Activated naive CD8-positive, alpha-beta T cell treated with anti-CD3 and anti-CD28 coated beads for 36 hours (primary cell): ENCODE measurements at regions not wholly inside any gene's neighbourhood (a gene's known extent, or its start where the extent isn't known, plus 50 kb on each side); places are given as distances from the start of the nearest gene placed in this dataset.

Experiments used
- DNase-seq: peaks from one replicate; pipeline ENCODE4 v3.0.0; 2021
- H3K27ac Mint-ChIP-seq: one replicate; pipeline ENCODE4 v1.8.0; 2022; ENCODE audit warnings: mild to moderate bottlenecking, moderate library complexity, mixed read lengths
- H3K27me3 Mint-ChIP-seq: one replicate; pipeline ENCODE4 v1.8.0; 2022; ENCODE audit warnings: mild to moderate bottlenecking, mixed read lengths
- H3K36me3 Mint-ChIP-seq: one replicate; pipeline ENCODE4 v1.8.0; 2021; ENCODE audit warnings: mild to moderate bottlenecking, mixed read lengths
- H3K4me1 Mint-ChIP-seq: one replicate; pipeline ENCODE4 v1.8.0; 2021; ENCODE audit warnings: mixed read lengths
- H3K4me3 Mint-ChIP-seq: one replicate; pipeline ENCODE4 v1.8.0; 2022; ENCODE audit warnings: mild to moderate bottlenecking, moderate library complexity, mixed read lengths
- H3K9me3 Mint-ChIP-seq: one replicate; pipeline ENCODE4 v1.8.0; 2022; ENCODE audit warnings: mixed read lengths

DNA sequence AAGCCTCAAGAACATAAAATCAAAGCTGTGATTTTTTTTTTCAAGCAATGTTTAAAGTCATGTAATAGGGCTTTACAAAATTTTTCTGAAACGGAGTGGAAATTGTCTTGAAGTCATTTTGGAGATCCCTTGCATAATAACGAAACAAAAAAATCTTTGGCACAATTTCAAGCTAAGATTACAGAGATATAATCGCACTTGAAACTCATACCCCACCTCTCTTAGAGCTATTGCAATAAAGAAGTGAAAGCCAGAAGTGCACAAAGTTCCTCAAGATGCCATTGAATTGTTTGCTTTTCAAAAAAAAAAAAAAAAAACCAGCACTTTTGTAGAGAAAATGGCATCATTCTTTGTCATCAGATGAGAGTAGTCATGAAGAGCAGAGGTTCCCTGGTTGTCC, 152.3 kb downstream of the PAX3 start:
- no peaks in the 10 kb centered on the region for H3K27me3 Mint-ChIP-seq
- H3K27ac Mint-ChIP-seq, result no peak overlapping the region
- H3K4me3 Mint-ChIP-seq, result no peak overlapping the region
- peaks cover 4% of the 10 kb centered on the region for H3K9me3 Mint-ChIP-seq
- no peaks in the 10 kb centered on the region for H3K4me1 Mint-ChIP-seq
- H3K36me3 Mint-ChIP-seq, result no peaks in the 10 kb centered on the region
- no peak for DNase-seq

DNA sequence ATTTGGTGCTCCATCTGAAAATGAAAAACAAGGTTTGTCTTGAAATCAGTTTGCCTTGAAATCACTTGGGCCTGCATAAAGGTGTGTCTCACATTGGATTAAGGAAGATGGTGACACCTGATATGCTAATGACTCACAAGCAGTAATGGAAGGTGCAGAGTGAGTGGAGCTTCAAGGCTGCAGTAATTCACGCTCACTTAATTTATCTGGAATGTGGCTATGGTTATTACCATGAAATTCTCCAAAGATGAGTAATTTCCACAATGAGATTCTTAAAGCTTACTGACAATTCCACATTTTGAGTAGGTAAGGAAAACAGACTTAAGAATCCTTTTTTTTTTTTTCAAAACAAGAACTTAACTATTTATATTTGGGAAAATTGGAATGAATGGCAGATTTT, 156.8 kb downstream of the PAX3 start:
- Mint-ChIP-seq H3K36me3 (no peaks in the 10 kb centered on the region), H3K4me1 (no peaks in the 10 kb centered on the region), H3K27ac (no peak overlapping the region), H3K4me3 (no peak overlapping the region), H3K9me3 (peaks cover 3% of the 10 kb centered on the region), H3K27me3 (no peaks in the 10 kb centered on the region)
- no peak for DNase-seq

DNA sequence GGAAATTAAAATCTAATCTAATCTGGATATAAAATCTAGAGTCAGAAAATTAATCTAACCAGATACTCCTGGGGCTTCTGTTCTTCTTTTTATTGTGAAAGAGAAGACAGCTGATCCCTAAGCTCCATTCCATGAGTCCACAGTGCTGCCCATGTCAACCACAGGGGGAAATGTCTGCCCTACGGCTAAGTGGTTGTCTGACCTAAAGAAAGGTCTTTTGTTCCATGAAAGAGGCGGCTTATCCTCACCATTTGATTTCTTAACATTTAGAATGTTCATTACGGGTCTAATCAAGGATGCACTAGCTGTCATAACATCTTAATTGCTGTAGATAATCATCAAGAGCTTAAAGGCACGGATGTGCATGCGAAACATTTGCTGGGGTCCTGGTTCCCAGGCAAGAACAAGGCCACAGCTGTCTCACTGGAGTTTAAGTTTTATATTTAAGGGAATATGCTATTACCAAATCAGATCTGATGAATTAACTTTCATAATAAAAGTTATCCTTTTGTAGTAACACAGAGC, 162.6 kb downstream of the PAX3 start:
- Mint-ChIP-seq H3K4me1 (no peaks in the 10 kb centered on the region), H3K27ac (no peak overlapping the region), H3K4me3 (no peak overlapping the region), H3K9me3 (peaks cover 7% of the 10 kb centered on the region), H3K27me3 (no peaks in the 10 kb centered on the region), H3K36me3 (no peaks in the 10 kb centered on the region)
- DNase-seq, result no peak

DNA sequence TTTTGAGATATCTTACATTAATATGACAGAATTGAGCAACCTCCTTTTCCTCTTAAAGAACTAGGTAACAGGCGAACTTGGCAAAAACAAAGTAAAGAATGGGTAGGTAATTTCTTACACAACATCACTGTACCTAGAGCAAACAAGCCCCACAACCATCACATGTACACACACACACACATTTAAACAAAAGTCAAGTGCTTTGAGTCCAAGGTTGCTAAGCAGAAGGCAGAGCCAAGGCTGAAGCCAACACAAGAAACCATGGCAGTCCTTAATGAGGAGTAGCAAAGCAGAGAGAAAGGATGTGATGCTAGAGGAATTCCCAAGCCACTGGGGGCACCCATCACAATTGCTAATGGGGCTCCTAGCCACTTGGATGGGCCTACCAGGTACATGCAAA, 164.1 kb downstream of the PAX3 start:
- H3K9me3 Mint-ChIP-seq, result peaks cover 7% of the 10 kb centered on the region
- H3K4me1 Mint-ChIP-seq, result no peaks in the 10 kb centered on the region
- no peak overlapping the region for H3K4me3 Mint-ChIP-seq
- no peaks in the 10 kb centered on the region for H3K36me3 Mint-ChIP-seq
- no peaks in the 10 kb centered on the region for H3K27me3 Mint-ChIP-seq
- DNase-seq, result no peak
- H3K27ac Mint-ChIP-seq, result no peak overlapping the region

DNA sequence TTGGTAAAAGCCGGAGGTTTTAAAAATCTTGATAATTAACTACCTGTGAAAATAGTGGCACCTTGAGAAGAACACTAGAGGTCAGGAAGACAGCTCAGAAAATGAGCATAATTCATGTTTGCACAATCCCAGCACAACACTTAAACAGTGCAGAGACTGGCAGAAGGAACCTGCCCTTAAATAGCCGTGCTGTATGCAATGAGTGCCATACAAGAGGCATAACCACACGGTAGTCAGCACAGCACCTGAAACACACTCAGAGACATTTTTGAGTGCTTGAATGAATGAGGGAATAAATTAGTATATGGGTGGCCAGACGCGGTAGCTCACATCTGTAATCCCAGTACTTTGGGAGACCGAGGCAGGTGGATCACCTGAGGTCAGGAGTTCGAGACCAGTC, 164.9 kb downstream of the PAX3 start:
- Mint-ChIP-seq H3K27ac (no peak overlapping the region), H3K4me3 (no peak overlapping the region), H3K9me3 (peaks cover 7% of the 10 kb centered on the region), H3K27me3 (no peaks in the 10 kb centered on the region), H3K4me1 (no peaks in the 10 kb centered on the region), H3K36me3 (no peaks in the 10 kb centered on the region)
- DNase-seq, result no peak

DNA sequence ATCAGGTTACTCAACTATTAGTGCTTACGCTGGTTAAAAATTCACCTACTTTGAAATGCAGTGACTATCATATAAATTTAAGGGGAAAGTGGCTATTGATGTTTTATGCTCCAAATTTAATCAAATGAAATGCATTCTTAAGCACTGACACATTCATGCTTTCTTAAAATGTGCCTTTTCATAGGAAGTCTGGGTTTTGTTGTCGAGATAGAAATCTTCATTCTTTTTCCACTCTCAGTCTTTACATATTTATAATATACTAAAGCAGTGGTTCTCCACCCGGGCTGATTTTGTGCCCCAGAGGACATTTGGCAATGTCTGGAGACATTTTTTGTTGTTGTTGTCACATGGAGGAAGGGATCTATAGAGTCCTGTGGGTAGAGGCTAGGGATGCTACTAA, 167.9 kb downstream of the PAX3 start:
- H3K4me3 Mint-ChIP-seq, result no peak overlapping the region
- peaks cover 2% of the 10 kb centered on the region for H3K9me3 Mint-ChIP-seq
- no peak overlapping the region for H3K27ac Mint-ChIP-seq
- H3K27me3 Mint-ChIP-seq, result no peaks in the 10 kb centered on the region
- DNase-seq, result no peak
- no peaks in the 10 kb centered on the region for H3K4me1 Mint-ChIP-seq
- no peaks in the 10 kb centered on the region for H3K36me3 Mint-ChIP-seq

DNA sequence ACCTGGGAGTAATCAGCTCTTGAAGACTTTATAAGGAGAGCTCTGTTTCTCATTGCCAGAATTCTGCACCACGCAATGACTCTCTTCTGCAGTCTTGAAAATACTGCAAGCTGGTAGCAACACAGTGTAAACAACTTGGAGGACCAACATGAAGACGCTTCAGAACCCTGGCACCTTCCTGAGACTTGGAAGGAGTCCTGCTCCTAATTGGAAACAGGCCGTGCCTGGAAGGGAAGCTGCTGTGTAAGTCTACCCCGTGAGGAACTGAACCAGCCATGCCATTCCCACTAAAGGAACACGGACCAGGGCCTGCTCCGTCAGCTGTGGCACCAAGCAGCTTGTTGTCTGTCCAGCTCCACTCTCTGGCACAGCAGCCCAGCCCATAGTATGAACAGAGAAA, 171.1 kb downstream of the PAX3 start:
- H3K9me3 Mint-ChIP-seq, result no peaks in the 10 kb centered on the region
- H3K4me3 Mint-ChIP-seq, result no peak overlapping the region
- H3K27me3 Mint-ChIP-seq, result no peaks in the 10 kb centered on the region
- H3K36me3 Mint-ChIP-seq, result no peaks in the 10 kb centered on the region
- no peaks in the 10 kb centered on the region for H3K4me1 Mint-ChIP-seq
- no peak for DNase-seq
- no peak overlapping the region for H3K27ac Mint-ChIP-seq

DNA sequence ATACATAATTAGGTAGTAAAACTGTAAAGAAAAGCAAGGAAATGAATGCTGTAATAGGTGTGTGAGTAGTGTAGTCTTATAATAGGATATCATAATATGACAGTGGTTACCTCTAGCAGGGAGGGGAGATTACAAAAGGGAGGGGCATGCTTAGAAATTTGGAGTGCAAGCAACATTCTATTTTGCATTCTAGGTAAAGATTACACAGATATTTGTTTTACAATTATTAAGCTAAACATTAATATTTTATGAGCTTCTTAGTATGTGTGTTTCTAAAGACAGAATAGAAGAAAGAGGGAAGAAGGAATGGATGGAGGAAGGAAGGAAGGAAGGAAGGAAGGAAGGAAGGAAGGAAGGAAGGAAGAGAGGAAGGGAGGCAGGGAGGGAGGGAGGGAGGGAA, 177.9 kb downstream of the PAX3 start:
- no peak overlapping the region for H3K27ac Mint-ChIP-seq
- no peaks in the 10 kb centered on the region for H3K4me1 Mint-ChIP-seq
- no peak for DNase-seq
- no peaks in the 10 kb centered on the region for H3K27me3 Mint-ChIP-seq
- H3K9me3 Mint-ChIP-seq, result peaks cover 3% of the 10 kb centered on the region
- H3K4me3 Mint-ChIP-seq, result no peak overlapping the region
- H3K36me3 Mint-ChIP-seq, result no peaks in the 10 kb centered on the region

DNA sequence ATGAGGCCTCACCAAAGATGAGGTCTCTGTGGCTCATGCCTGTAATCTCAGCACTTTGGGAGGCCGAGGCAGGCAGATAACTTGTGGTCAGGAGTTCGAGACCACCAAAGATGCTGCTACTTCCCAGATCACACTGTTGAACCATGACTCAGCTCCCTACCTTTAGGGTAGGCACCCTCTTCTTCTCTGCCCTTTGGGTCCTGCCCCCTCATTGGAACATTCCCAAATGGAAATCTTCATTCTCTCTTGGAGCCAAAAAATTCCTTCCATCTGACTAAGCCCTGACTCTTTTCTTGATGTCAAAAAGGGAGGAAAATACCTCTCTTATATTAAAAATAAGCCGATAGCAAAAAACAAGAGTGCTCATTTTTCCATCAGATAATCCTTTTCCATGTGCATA, 183.5 kb downstream of the PAX3 start:
- H3K27me3 Mint-ChIP-seq, result peaks cover 5% of the 10 kb centered on the region
- H3K9me3 Mint-ChIP-seq, result peaks cover 4% of the 10 kb centered on the region
- no peak for DNase-seq
- no peak overlapping the region for H3K27ac Mint-ChIP-seq
- no peaks in the 10 kb centered on the region for H3K4me1 Mint-ChIP-seq
- H3K4me3 Mint-ChIP-seq, result no peak overlapping the region
- H3K36me3 Mint-ChIP-seq, result no peaks in the 10 kb centered on the region

DNA sequence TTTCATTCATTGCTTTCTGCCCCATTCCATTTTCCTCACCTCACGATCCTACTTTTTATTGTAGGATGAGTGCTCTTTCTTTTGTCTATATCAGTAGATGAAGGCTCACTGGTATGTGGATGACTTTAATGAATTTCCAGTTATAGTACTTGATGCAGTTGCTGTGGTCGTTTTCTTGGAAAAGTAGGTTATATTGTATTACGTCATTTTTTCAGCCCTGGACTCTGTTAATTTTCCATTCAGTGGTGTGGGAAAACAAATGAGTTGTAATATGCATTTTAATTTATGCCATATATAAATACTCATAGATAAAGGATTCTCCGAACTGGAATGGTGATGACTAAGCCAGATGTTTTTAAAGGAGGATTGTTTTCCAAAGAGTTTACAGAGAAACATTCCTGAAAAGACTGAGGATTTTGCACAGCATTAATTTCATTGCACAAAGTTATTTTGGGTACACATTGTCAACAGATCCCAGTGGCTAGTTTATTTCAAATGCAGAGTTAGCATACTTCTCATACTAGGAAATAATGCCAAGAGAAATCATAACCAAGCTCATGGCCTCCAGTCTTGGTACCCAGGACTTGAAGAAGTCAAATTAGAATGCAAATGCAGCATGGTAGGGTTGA, 189.7 kb downstream of the PAX3 start:
- H3K9me3 Mint-ChIP-seq, result no peaks in the 10 kb centered on the region
- H3K27ac Mint-ChIP-seq, result no peak overlapping the region
- H3K4me1 Mint-ChIP-seq, result no peaks in the 10 kb centered on the region
- no peak for DNase-seq
- no peak overlapping the region for H3K4me3 Mint-ChIP-seq
- no peaks in the 10 kb centered on the region for H3K36me3 Mint-ChIP-seq
- peaks cover 5% of the 10 kb centered on the region for H3K27me3 Mint-ChIP-seq

DNA sequence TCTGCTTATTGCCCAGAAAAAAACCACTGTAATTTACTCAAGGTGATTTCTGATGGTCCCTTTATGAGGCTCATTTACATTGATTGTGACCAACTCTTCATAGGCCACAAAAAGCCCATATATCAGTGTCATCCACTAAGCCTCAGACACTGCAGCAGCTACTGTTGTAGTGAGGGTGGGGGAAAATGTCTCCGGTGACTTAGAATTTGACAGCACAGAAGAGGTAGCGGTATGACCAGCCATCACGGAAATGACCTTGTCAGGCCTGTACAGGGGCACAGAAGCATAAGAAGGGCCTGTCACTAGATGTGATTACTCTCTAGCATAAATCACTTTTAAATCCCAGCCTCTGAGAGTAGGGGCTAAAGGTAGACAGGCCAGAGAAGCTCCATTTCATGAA, 190.3 kb downstream of the PAX3 start:
- peaks cover 5% of the 10 kb centered on the region for H3K27me3 Mint-ChIP-seq
- no peak overlapping the region for H3K27ac Mint-ChIP-seq
- no peaks in the 10 kb centered on the region for H3K9me3 Mint-ChIP-seq
- H3K36me3 Mint-ChIP-seq, result no peaks in the 10 kb centered on the region
- H3K4me1 Mint-ChIP-seq, result no peaks in the 10 kb centered on the region
- no peak overlapping the region for H3K4me3 Mint-ChIP-seq
- no peak for DNase-seq

DNA sequence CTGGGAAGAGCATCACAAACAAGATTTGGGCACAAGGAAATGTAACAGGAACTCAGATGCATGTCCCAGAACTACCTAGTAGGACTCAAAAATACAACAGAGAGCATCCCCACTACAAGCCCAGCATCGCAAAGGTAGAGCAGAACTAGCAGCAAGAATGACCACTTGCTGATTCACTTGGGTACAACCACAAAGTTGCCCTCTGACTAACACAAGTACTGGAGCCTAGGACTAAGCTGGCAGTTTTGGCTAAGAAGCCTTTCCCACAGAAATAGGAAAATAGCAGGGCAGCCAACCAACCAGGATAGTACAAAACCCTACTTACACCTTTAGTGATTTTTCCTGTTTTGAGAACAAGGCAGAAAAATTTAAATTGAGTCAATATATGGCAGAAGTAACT, 193.8 kb downstream of the PAX3 start:
- Mint-ChIP-seq H3K9me3 (no peaks in the 10 kb centered on the region), H3K36me3 (no peaks in the 10 kb centered on the region), H3K4me3 (no peak overlapping the region), H3K27ac (no peak overlapping the region), H3K4me1 (no peaks in the 10 kb centered on the region), H3K27me3 (no peaks in the 10 kb centered on the region)
- DNase-seq, result no peak

DNA sequence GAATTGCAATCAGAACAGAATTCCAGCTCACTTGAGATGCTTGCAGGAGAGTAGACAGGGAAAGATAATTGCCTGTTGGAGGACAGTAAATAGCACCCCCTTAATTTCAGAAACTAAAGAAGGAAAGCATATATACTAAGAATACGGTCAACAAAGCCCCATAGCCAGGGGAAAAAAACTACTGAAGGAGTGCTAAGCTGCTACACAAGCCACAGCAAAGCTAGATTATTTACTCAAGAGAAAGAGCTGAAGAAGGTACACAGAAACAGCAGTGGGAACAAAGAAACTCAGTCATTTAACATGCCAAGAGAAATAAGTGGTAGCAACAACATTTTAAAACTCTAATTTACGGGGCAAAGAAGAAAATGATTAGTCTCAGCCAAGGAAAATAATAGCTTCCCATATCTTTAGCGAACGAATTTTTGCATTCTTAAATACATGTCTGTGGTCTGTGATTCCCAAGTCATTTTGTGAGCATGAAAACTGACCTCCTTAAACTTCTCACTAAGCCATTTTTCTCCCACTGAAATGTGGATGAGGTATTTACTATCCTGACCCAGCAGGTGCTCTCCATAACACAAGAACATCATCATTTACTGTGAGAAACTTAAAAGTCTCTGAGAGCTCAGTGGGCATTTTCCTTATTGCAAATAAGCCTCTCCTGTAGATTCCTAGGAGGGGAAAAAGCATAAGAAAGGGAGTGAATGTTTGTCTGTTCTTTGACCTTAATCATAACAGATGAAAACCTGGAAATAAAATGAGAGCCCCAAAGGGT, 196.0 kb downstream of the PAX3 start:
- Mint-ChIP-seq H3K36me3 (no peaks in the 10 kb centered on the region), H3K27me3 (no peaks in the 10 kb centered on the region), H3K4me1 (no peaks in the 10 kb centered on the region), H3K27ac (no peak overlapping the region), H3K9me3 (no peaks in the 10 kb centered on the region), H3K4me3 (no peak overlapping the region)
- no peak for DNase-seq

DNA sequence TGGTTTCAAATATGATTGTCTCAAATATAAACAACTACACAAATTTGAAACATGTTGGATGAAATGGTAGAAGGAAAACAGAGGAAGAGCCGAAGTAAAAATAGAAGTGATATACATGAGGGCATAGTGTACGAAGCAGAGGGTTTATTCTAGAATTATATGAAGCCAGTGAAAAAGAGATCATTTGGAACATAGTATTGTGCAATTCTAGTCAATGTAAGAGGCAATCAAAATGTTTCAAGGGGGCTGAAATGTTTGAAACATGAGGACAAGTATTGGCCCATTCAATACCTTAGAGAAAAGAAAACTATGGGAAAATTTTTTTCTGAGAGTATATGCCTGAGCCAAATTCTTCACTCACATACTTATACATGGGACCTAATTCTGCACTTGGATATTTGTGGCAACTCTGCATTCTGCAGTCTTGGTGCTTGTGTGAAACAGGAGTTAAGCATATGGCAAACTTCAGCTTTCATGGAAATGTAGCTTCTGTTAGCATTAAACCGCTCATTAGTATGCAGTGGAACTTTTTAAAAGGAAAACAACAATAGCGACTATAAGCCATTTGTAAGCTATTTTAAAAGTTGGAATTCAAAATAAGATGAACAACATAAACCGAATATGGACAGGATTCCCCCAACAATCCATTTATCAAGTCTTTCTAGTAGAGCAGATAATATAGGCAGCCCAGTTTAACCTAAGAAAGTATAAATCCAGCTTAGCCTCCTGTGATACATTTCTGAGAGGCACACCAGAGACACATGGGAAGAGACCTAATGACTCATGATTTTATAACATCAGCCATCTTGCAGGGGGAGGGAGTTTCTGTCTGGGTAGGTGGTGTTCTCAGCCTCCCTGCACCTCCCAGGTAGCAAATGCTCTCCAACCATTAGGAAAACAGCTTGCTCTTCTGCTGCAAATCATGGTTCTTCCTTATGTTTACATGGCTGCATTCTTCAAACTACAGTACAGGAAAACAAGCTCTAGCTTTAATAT, 197.8 kb downstream of the PAX3 start:
- Mint-ChIP-seq H3K27ac (no peak overlapping the region), H3K27me3 (no peaks in the 10 kb centered on the region), H3K4me3 (no peak overlapping the region), H3K4me1 (no peaks in the 10 kb centered on the region), H3K36me3 (no peaks in the 10 kb centered on the region), H3K9me3 (no peaks in the 10 kb centered on the region)
- no peak for DNase-seq

DNA sequence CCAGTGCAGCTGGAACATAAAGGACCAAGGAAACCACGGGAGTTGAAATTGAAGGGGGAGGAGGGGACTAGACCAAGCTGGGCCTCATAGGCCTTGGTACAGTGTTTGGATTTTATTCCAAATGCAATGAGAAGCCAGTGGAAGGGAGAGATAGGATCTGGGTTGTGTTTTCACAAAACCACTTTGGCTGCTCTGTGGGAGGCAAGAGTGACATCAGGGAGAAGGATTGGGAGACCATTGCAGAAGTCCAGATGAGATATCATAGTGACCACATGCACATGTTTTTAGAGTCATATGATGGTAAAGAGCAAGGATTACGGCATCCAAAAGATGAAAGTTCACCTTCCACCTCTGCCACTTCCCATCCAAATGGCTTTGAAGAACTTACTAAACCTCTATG, 210.2 kb downstream of the PAX3 start:
- no peak for DNase-seq
- Mint-ChIP-seq H3K27me3 (no peaks in the 10 kb centered on the region), H3K4me3 (no peak overlapping the region), H3K4me1 (no peaks in the 10 kb centered on the region), H3K36me3 (no peaks in the 10 kb centered on the region), H3K27ac (no peak overlapping the region), H3K9me3 (peaks cover 2% of the 10 kb centered on the region)
